HG03378 (cell line): ENCODE measurements at regions not wholly inside any gene's neighbourhood (a gene's known extent, or its start where the extent isn't known, plus 50 kb on each side); places are given as distances from the start of the nearest gene placed in this dataset.

Source experiments
- ATAC-seq: cut with Tn5 transposase; IDR thresholded peaks from one replicate; pipeline ENCODE4 v1.9.1; 2021; ENCODE audit warnings: mild to moderate bottlenecking, moderate library complexity; ENCODE audit not compliant: unreplicated experiment

- no peak for ATAC-seq
Observed at GRCh38 chr6:109235481-109236038, 140.3 kb downstream of the CEP57L1 start.

GRCh38 chr6:109230453-109230852 is 135.1 kb downstream of the CEP57L1 start:
- no peak for ATAC-seq

- ATAC-seq: no peak
Observed at GRCh38 chr6:109229536-109229935, 134.2 kb downstream of the CEP57L1 start.

GRCh38 chr6:109227646-109228045 is 132.3 kb downstream of the CEP57L1 start:
- ATAC-seq: no peak

GRCh38 chr6:109226353-109226752 is 131.0 kb downstream of the CEP57L1 start:
- no peak for ATAC-seq

GRCh38 chr6:109225946-109226345 is 130.6 kb downstream of the CEP57L1 start:
- ATAC-seq: no peak

- ATAC-seq: no peak
Observed at GRCh38 chr6:109224994-109225393, 129.7 kb downstream of the CEP57L1 start.

GRCh38 chr6:109224107-109224875 is 129.0 kb downstream of the CEP57L1 start:
- ATAC-seq: no peak

GRCh38 chr6:109222848-109223247 is 127.5 kb downstream of the CEP57L1 start:
- no peak for ATAC-seq

- no peak for ATAC-seq
Observed at GRCh38 chr6:109221543-109222195, 126.4 kb downstream of the CEP57L1 start.
